Neuron (in vitro differentiated cells): ENCODE measurements at regions not wholly inside any gene's neighbourhood (a gene's known extent, or its start where the extent isn't known, plus 50 kb on each side); places are given as distances from the start of the nearest gene placed in this dataset.
"Not testable (repeated sequence)": the region's sequence is repeated elsewhere in the genome, so short reads cannot be mapped to it uniquely, and the experiment has no call there.

Experiments
- H2AFZ ChIP-seq: one replicate; pipeline ENCODE4 v1.6.1; 2013; ENCODE audit warnings: low read depth, mild to moderate bottlenecking, inconsistent platforms, low read length, moderate library complexity
- H3K27me3 ChIP-seq: one replicate; pipeline ENCODE4 v1.6.1; 2013; ENCODE audit warnings: low read length; ENCODE audit not compliant: insufficient read depth
- H3K36me3 ChIP-seq: one replicate; pipeline ENCODE4 v1.6.1; 2013; ENCODE audit warnings: low read length; ENCODE audit not compliant: insufficient read depth
- H3K4me1 ChIP-seq: one replicate; pipeline ENCODE4 v1.6.1; 2013; ENCODE audit warnings: low read length; ENCODE audit not compliant: insufficient read depth
- H3K4me3 ChIP-seq: 2 replicates; pipeline ENCODE4 v1.5.1; 2013; ENCODE audit warnings: mild to moderate bottlenecking, low read length, moderate library complexity
- H3K9me3 ChIP-seq: one replicate; pipeline ENCODE4 v1.6.1; 2013; ENCODE audit warnings: low read length

DNA sequence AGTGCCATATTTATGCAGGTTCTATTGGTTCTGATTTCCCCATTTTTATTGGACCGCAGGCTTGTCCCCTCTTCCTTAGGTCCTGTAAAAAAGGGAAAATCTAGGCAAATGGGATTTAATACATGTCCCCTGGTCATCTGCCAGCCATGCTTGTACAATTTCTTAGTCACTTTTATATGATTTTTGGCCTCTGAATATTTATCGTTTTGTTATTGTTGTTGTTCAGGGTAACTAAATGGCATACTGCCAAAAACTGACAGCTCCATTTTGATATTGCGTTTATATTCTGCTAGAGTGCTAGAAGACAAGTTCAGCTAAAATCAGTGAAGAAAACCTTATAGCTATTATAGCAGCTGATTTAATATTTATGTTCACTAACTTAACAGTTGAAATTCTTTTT, 770.2 kb upstream of the FAM174A start:
- Histone ChIP-seq H3K4me3 (no peak overlapping the region), H3K9me3 (peaks cover 2% of the 10 kb centered on the region), H3K4me1 (peaks cover 3% of the 10 kb centered on the region), H2AFZ (no peak overlapping the region), H3K36me3 (no peaks in the 10 kb centered on the region), H3K27me3 (no peaks in the 10 kb centered on the region)

- Histone ChIP-seq H2AFZ (no peak overlapping the region), H3K4me1 (no peaks in the 10 kb centered on the region), H3K4me3 (no peak overlapping the region), H3K9me3 (no peaks in the 10 kb centered on the region), H3K36me3 (no peaks in the 10 kb centered on the region), H3K27me3 (no peaks in the 10 kb centered on the region)
Measured at GRCh38 chr5:99763021-99763774, 772.0 kb upstream of the FAM174A start.

DNA sequence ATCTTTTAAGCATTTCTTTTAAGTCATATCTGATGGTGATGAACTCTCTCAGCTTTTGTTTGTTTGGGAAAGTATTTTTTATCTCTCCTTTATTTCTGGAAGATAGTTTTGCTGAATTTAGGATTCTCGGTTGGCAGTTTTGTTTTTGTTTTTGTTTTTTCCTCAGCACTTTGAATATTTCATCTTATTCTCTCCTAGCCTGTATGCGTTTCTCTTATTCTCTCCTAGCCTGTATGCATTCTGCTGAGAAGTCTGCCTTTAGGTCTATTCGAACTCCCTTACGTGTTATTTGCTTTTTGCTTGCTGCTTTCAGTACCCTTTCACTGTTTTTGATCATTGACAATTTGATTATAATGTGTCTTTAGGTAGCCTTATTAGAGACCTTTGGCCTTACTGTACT, 787.8 kb upstream of the FAM174A start:
- Histone ChIP-seq H3K4me3 (no peak overlapping the region), H3K27me3 (no peaks in the 10 kb centered on the region), H3K9me3 (no peaks in the 10 kb centered on the region), H2AFZ (no peak overlapping the region), H3K36me3 (no peaks in the 10 kb centered on the region), H3K4me1 (no peaks in the 10 kb centered on the region)

DNA sequence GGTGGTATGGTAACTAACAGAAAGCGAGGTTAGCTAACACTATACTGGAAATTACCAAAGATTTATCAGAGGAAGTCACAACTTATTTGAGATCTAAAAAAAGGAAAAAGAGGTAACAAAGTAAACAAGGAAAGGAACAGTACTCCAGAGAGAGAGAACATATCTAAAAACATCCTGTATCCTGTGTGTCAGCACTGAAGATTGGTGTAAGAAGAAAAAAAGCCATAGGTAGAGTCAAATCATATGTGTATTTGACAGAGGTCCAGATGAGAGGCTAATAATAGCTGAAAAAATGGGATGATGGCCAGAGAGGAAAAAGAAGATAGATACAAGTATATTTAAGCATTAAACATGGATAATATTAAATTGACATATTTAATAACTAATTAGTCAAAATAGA, 802.0 kb upstream of the FAM174A start:
- H2AFZ ChIP-seq, H3K36me3 ChIP-seq, H3K4me3 ChIP-seq, H3K9me3 ChIP-seq, H3K27me3 ChIP-seq, H3K4me1 ChIP-seq: not testable (repeated sequence)

DNA sequence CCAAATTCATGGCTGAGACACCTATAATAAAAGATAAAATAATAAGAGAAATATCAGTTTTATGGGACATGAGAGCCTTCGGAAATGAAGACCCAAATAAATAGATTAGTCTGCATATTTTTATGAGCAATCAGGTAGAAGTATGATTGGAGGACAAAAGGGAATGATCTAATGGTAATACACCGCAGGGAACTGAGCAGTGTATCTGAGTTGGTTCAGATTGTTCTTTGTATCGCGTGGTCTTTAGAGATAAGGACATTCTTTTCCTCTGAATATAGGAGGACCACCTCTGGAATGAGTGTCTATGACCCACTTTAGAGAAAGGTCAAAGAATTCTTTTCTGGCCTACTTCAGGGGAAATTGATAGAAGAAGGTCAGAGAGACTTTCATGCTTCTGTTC, 801.8 kb upstream of the CHD1 start:
- not testable (repeated sequence) for H3K4me3 ChIP-seq, H2AFZ ChIP-seq

DNA sequence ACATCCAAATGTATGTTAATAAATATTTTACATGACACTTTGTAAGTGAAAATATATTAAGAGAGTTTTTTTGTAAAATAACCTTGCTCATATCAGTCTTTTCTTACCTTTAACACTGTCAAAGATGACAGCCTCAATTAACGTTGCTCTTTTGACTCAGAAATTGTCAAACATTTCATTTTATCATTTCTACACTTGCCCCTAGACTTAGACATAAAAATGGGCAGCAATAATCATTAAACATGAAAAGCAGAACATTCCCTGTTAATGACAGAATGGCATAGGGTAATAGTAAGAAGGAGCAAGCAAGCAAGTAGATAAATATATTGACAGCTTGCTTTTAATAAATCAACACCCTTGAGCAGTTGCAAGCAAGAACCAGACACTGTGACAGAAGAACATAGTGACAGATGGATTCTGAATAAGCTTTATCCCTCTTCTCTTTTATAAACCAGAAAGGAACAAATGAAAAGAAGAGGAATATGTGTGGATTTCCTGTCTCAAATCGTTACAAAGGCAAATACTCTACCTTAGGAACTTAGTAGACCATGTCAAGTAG, 796.0 kb upstream of the CHD1 start:
- Histone ChIP-seq H2AFZ (no peak overlapping the region), H3K4me1 (no peaks in the 10 kb centered on the region), H3K9me3 (no peaks in the 10 kb centered on the region), H3K27me3 (no peaks in the 10 kb centered on the region), H3K4me3 (no peak overlapping the region), H3K36me3 (no peaks in the 10 kb centered on the region)

More for the DNA sequence above, 801.8 kb upstream of the CHD1 start:
- not testable (repeated sequence) for H3K9me3 ChIP-seq, H3K36me3 ChIP-seq, H3K27me3 ChIP-seq, H3K4me1 ChIP-seq

- Histone ChIP-seq H3K4me3 (no peak overlapping the region), H3K4me1 (no peaks in the 10 kb centered on the region), H3K27me3 (no peaks in the 10 kb centered on the region), H3K9me3 (no peaks in the 10 kb centered on the region), H3K36me3 (no peaks in the 10 kb centered on the region), H2AFZ (no peak overlapping the region)
Measured at GRCh38 chr5:99721506-99721905, 792.7 kb upstream of the CHD1 start.

- no peak overlapping the region for H3K4me3 ChIP-seq
- H3K27me3 ChIP-seq = no peaks in the 10 kb centered on the region
- no peaks in the 10 kb centered on the region for H3K9me3 ChIP-seq
- no peaks in the 10 kb centered on the region for H3K4me1 ChIP-seq
- no peaks in the 10 kb centered on the region for H3K36me3 ChIP-seq
- H2AFZ ChIP-seq = no peak overlapping the region
Measured at GRCh38 chr5:99715921-99716320, 787.1 kb upstream of the CHD1 start.

- Histone ChIP-seq H2AFZ (no peak overlapping the region), H3K36me3 (no peaks in the 10 kb centered on the region), H3K27me3 (no peaks in the 10 kb centered on the region), H3K4me3 (no peak overlapping the region), H3K4me1 (no peaks in the 10 kb centered on the region), H3K9me3 (no peaks in the 10 kb centered on the region)
Measured at GRCh38 chr5:99706160-99706559, 777.4 kb upstream of the CHD1 start.

DNA sequence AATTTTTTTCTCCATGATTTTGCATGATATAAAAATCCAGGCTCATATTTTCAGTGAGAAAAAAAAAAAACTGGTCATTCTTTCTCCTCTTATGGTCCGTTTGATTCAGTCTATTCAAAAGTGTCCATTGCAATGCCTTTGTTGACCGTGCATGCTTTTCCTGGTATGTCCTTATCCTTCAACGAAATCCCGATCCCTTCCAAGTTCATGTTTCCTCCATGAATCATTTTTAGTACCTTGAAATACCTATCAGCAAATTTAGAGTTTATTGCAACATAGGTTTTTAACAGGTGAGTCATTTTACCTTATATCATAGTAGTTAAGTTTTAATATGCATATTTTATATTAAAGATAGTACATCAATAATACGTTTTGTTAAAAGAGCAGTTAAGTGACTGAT, 773.8 kb upstream of the CHD1 start:
- Histone ChIP-seq H3K27me3 (no peaks in the 10 kb centered on the region), H3K4me1 (no peaks in the 10 kb centered on the region), H3K36me3 (no peaks in the 10 kb centered on the region), H2AFZ (no peak overlapping the region), H3K4me3 (no peak overlapping the region), H3K9me3 (no peaks in the 10 kb centered on the region)

- Histone ChIP-seq H3K4me3 (no peak overlapping the region), H2AFZ (no peak overlapping the region), H3K9me3 (no peaks in the 10 kb centered on the region), H3K36me3 (no peaks in the 10 kb centered on the region), H3K27me3 (no peaks in the 10 kb centered on the region), H3K4me1 (no peaks in the 10 kb centered on the region)
Measured at GRCh38 chr5:99694884-99695283, 766.1 kb upstream of the CHD1 start.

GRCh38 chr5:99686538-99686937, 757.7 kb upstream of the CHD1 start:
- Histone ChIP-seq H3K4me1 (no peaks in the 10 kb centered on the region), H2AFZ (no peak overlapping the region), H3K4me3 (no peak overlapping the region), H3K9me3 (no peaks in the 10 kb centered on the region), H3K36me3 (no peaks in the 10 kb centered on the region), H3K27me3 (no peaks in the 10 kb centered on the region)

- Histone ChIP-seq H3K4me1 (no peaks in the 10 kb centered on the region), H3K27me3 (no peaks in the 10 kb centered on the region), H3K9me3 (no peaks in the 10 kb centered on the region), H3K4me3 (no peak overlapping the region), H3K36me3 (no peaks in the 10 kb centered on the region), H2AFZ (no peak overlapping the region)
Measured at GRCh38 chr5:99675974-99676373, 747.2 kb upstream of the CHD1 start.

GRCh38 chr5:99674101-99674500, 745.3 kb upstream of the CHD1 start:
- H3K4me3 ChIP-seq = no peak overlapping the region

More at GRCh38 chr5:99674101-99674500, 745.3 kb upstream of the CHD1 start:
- Histone ChIP-seq H2AFZ (no peak overlapping the region), H3K36me3 (no peaks in the 10 kb centered on the region), H3K27me3 (no peaks in the 10 kb centered on the region), H3K4me1 (no peaks in the 10 kb centered on the region), H3K9me3 (no peaks in the 10 kb centered on the region)
